ENCODE measurements at regions not wholly inside any gene's neighbourhood (a gene's known extent, or its start where the extent isn't known, plus 50 kb on each side); places are given as distances from the start of the nearest gene placed in this dataset.

GRCh38 chr20:51255417-51255816 is 232.5 kb upstream of the KCNG1 start:
- in situ Hi-C loops (cut with MboI) (loop anchor here (5.0 kb wide), 1 partner anchor 43 kb away; no protein-coding TSS in a partner anchor), intact Hi-C loops (cut with micrococcal nuclease) (no loop called here)
- Histone ChIP-seq H3K36me3 (ENCODE audit: control insufficient read depth, insufficient read depth, low read length) (no peaks in the 10 kb centered on the region), H3K9me3 (replicated peaks; ENCODE audit: control insufficient read depth, insufficient read depth, low read depth, low read length) (no peaks in the 10 kb centered on the region), H3K27me3 (ENCODE audit: control insufficient read depth in 2 of 2, insufficient read depth in 2 of 2, low read length in 2 of 2) (peaks cover 7 to 35% of the 10 kb centered on the region in 2 experiments; a peak in 4 of 5 replicates), H3K9ac (ENCODE audit: insufficient read depth in 1 of 2, low read depth in 2 of 2, low read length in 2 of 2) (no peak overlapping the region), H3K4me2 (ENCODE audit: insufficient read depth, low read length) (no peak overlapping the region), H2AFZ (ENCODE audit: low read depth, low read length) (no peak overlapping the region), H4K20me1 (replicated peaks; ENCODE audit: control insufficient read depth, insufficient read depth, low read length) (0 out of 2 replicates have a peak, but pooled peaks cover 3% of the 10 kb centered on the region), H3K27ac (ENCODE audit: extremely low read depth, low read depth, low read length) (no peak overlapping the region), H3K4me1 (replicated peaks in 1 of 2; ENCODE audit: control insufficient read depth in 2 of 2, insufficient read depth in 2 of 2, low read length in 2 of 2) (no peaks in the 10 kb centered on the region), H3K4me3 (no peak overlapping the region), H3K9me1 (ENCODE audit: control insufficient read depth, insufficient read depth, low read length) (no peaks in the 10 kb centered on the region), H3K79me2 (ENCODE audit: control insufficient read depth, insufficient read depth, low read length) (no peaks in the 10 kb centered on the region)
- BruUV-seq (replicated peaks): no TSS peak
- DNase-seq (ENCODE audit: extremely low read depth in 1 of 4, low spot score in 3 of 4) (no peak), ATAC-seq (no peak), FAIRE-seq (no peak)
- CTCF ChIA-PET (ENCODE audit: low intra/inter-chr PET ratio): no interaction called here
- POLR2A ChIA-PET: no interaction called here
- TF ChIP-seq BACH1 (tag; IDR thresholded peaks at IDR 0.05): no peak
- TF ChIP-seq SREBF1 (IDR thresholded peaks at IDR 0.05; ENCODE audit: borderline replicate concordance, low read depth, low read length): no peak
- TF ChIP-seq ZNF699 (CRISPR knock-in tag; IDR thresholded peaks at IDR 0.05; ENCODE audit: insufficient replicate concordance): no peak
- TF ChIP-seq RREB1 (CRISPR knock-in tag; IDR thresholded peaks at IDR 0.05): no peak
- no peak for TF ChIP-seq XRCC5 (IDR thresholded peaks at IDR 0.05; ENCODE audit: low read depth, low read length)
- no peak for TF ChIP-seq FOXJ2 (tag; IDR thresholded peaks at IDR 0.05)
- TF ChIP-seq ZNF592 (IDR thresholded peaks at IDR 0.05): no peak
- TF ChIP-seq FIP1L1 (IDR thresholded peaks at IDR 0.05; ENCODE audit: low read depth, low read length, poor library complexity, severe bottlenecking): no peak
- no peak for TF ChIP-seq TCF7 (IDR thresholded peaks at IDR 0.05; ENCODE audit: borderline replicate concordance)
- no peak for TF ChIP-seq CBX1 (IDR thresholded peaks at IDR 0.05; ENCODE audit: low read depth)
- WGBS (ENCODE audit: insufficient coverage, low coverage, missing lambda C conversion rate): 2% methylated on average over 3 of the region's 3 CpGs

Data from K562 (cell line).